Kidney (tissue), 13 donors: ENCODE measurements at regions not wholly inside any gene's neighbourhood (a gene's known extent, or its start where the extent isn't known, plus 50 kb on each side); places are given as distances from the start of the nearest gene placed in this dataset.

ENCODE experiments used
- DNase-seq, 5 donors: peaks; one replicate each; pipeline ENCODE4 v3.0.0-alpha.2; 2013 to 2020
- FAIRE-seq: peaks from 2 replicates; lab custom pipeline; 2012; peaks lifted over from hg19 to GRCh38; lab: Jason Lieb, UNC
- H3K27ac ChIP-seq, 2 donors: one replicate each; pipeline ENCODE4 v1.7.0; 2013; ENCODE audit warnings: low read depth in 2 of 2, low read length in 2 of 2, inconsistent platforms in 1 of 2
- H3K27me3 ChIP-seq: one replicate; pipeline ENCODE4 v1.7.1; 2013; ENCODE audit warnings: low read length, inconsistent platforms; ENCODE audit not compliant: control insufficient read depth, insufficient read depth
- H3K36me3 ChIP-seq, 3 donors: one replicate each; pipeline versions ENCODE4 v1.7.0 to v1.7.1; 2013; ENCODE audit warnings: low read length in 3 of 3, control low read depth in 1 of 3, inconsistent platforms in 1 of 3; ENCODE audit not compliant: insufficient read depth in 3 of 3, control insufficient read depth in 2 of 3
- H3K4me1 ChIP-seq, 3 donors: one replicate each; pipeline versions ENCODE4 v1.7.0 to v1.7.1; 2013; ENCODE audit warnings: low read length in 3 of 3, inconsistent platforms in 1 of 3, low read depth in 1 of 3; ENCODE audit not compliant: control insufficient read depth in 2 of 3, insufficient read depth in 2 of 3
- H3K4me3 ChIP-seq, 3 donors: one replicate each; pipeline versions ENCODE4 v1.7.0 to v1.8.1; 2013; ENCODE audit warnings: low read length in 3 of 3, control low read depth in 1 of 3, inconsistent platforms in 1 of 3
- H3K9ac ChIP-seq, 3 donors: one replicate each; pipeline versions ENCODE4 v1.7.0 to v1.7.1; 2013; ENCODE audit warnings: low read length in 3 of 3, control low read depth in 1 of 3, inconsistent platforms in 1 of 3
- H3K9me3 ChIP-seq, 3 donors: one replicate each; pipeline versions ENCODE4 v1.7.0 to v1.7.1; 2013; ENCODE audit warnings: low read length in 3 of 3, control low read depth in 1 of 3, inconsistent platforms in 1 of 3; ENCODE audit not compliant: control insufficient read depth in 2 of 3, insufficient read depth in 1 of 3
- CTCF ChIP-seq: IDR thresholded peaks from 3 replicates; pipeline ENCODE4 v1.5.1; 2012; ENCODE audit warnings: mild to moderate bottlenecking, moderate library complexity, borderline replicate concordance; ENCODE audit not compliant: insufficient read depth; ENCODE audit errors: extremely low read depth
- intact Hi-C: fragments of 100-400 bp; cut with DNase I; formaldehyde crosslinking; loops from one replicate; pipeline ENCODE4 v1.11.1; 2022
- donor health status: control.
- donor health status: control.
- donor health status: control.
- donor health status: control.
- donor health status: control.
- donor health status: DM: yes; HTN: yes; CAD: no.
- donor health status: Normal renal cell carcinoma (clear cell type).

- Histone ChIP-seq H3K4me1 (peaks cover 3 to 6% (median 3%) of the 10 kb centered on the region in 3 donors), H3K27ac (no peak overlapping the region), H3K27me3 (no peaks in the 10 kb centered on the region), H3K36me3 (no peaks in the 10 kb centered on the region), H3K9me3 (no peaks in the 10 kb centered on the region), H3K9ac (no peak overlapping the region), H3K4me3 (no peak overlapping the region)
- no peak for TF ChIP-seq CTCF
- DNase-seq: no peak
- FAIRE-seq: no peak
- intact Hi-C loops: no loop called here
Observed at GRCh38 chr2:238593678-238594077, 167.0 kb downstream of the ASB1 start.

- no peaks in the 10 kb centered on the region for H3K27me3 ChIP-seq
- H3K9me3 ChIP-seq: no peaks in the 10 kb centered on the region
- no peak for TF ChIP-seq CTCF
- no peak overlapping the region for H3K9ac ChIP-seq
- H3K36me3 ChIP-seq: no peaks in the 10 kb centered on the region
- H3K4me1 ChIP-seq: peaks cover 3 to 6% (median 3%) of the 10 kb centered on the region in 3 donors
- no peak overlapping the region for H3K4me3 ChIP-seq
- DNase-seq (peak in 1 of 5 donors; percentile 36), FAIRE-seq (no peak)
- intact Hi-C loops: no loop called here
- H3K27ac ChIP-seq: no peak overlapping the region
Observed at GRCh38 chr2:238594796-238595749, 168.3 kb downstream of the ASB1 start.

- Histone ChIP-seq H3K4me1 (peaks cover 3 to 6% (median 3%) of the 10 kb centered on the region in 3 donors), H3K27me3 (no peaks in the 10 kb centered on the region), H3K27ac (no peak overlapping the region), H3K36me3 (no peaks in the 10 kb centered on the region), H3K9ac (no peak overlapping the region), H3K9me3 (no peaks in the 10 kb centered on the region), H3K4me3 (no peak overlapping the region)
- intact Hi-C loops: no loop called here
- FAIRE-seq (no peak), DNase-seq (peak in 1 of 5 donors; percentile 48)
- no peak for TF ChIP-seq CTCF
Observed at GRCh38 chr2:238595750-238596570, 169.2 kb downstream of the ASB1 start.
